ENCODE measurements at regions not wholly inside any gene's neighbourhood (a gene's known extent, or its start where the extent isn't known, plus 50 kb on each side); places are given as distances from the start of the nearest gene placed in this dataset.

GRCh38 chr12:41683513-41684240 is 461.0 kb downstream of the GXYLT1 start:
- TF ChIP-seq ZNF436 (CRISPR knock-in tag; IDR thresholded peaks at IDR 0.05) (no peak), FIP1L1 (IDR thresholded peaks at IDR 0.05; ENCODE audit: low read depth, low read length, poor library complexity, severe bottlenecking) (no peak), ETV6 (IDR thresholded peaks at IDR 0.05; ENCODE audit: borderline replicate concordance in 1 of 2, low read depth in 2 of 2, low read length in 1 of 2) (no peak), ETV6 (CRISPR knock-in tag; IDR thresholded peaks at IDR 0.05; ENCODE audit: borderline replicate concordance) (no peak), ZNF347 (CRISPR knock-in tag; IDR thresholded peaks at IDR 0.05; ENCODE audit: low read depth) (no peak), ZNF12 (CRISPR knock-in tag; IDR thresholded peaks at IDR 0.05) (no peak), RFX5 (IDR thresholded peaks at IDR 0.05; ENCODE audit: low read depth, low read length) (no peak), ZNF232 (CRISPR knock-in tag; IDR thresholded peaks at IDR 0.05) (no peak), ZNF263 (CRISPR knock-in tag; IDR thresholded peaks at IDR 0.05; ENCODE audit: borderline replicate concordance) (no peak), CTCF (IDR thresholded peaks at IDR 0.05 in 2 of 3, conservative IDR thresholded peaks at IDR 0.05 in 1 of 3; ENCODE audit: insufficient read depth in 2 of 3, low read depth in 1 of 3, low read length in 3 of 3) (no peak)

Data from K562 (cell line).